CD14-positive monocyte (primary cell): ENCODE measurements at regions not wholly inside any gene's neighbourhood (a gene's known extent, or its start where the extent isn't known, plus 50 kb on each side); places are given as distances from the start of the nearest gene placed in this dataset.

Experiments used
- DNase-seq, 3 donors: peaks; one replicate each; pipeline ENCODE4 v3.0.0-alpha.2; 2011 to 2022
- H2AFZ ChIP-seq: 2 replicates; pipeline ENCODE4 v1.6.0; 2012; ENCODE audit warnings: mild to moderate bottlenecking, low read depth, low read length, inconsistent platforms; ENCODE audit not compliant: insufficient read depth, poor library complexity, severe bottlenecking
- H3K27ac ChIP-seq, 2 donors: 1 replicate in 1 of 2; 2 replicates in 1 of 2; pipeline ENCODE4 v1.5.1; 2012 to 2013; ENCODE audit warnings: low read length in 2 of 2, control low read depth in 1 of 2, inconsistent platforms in 1 of 2, low read depth in 1 of 2, mild to moderate bottlenecking in 1 of 2
- H3K27me3 ChIP-seq, 2 donors: one replicate each; pipeline versions ENCODE4 v1.6.0 to v1.6.1; 2011 to 2013; ENCODE audit warnings: low read length in 2 of 2; ENCODE audit not compliant: control insufficient read depth in 2 of 2, insufficient read depth in 2 of 2
- H3K36me3 ChIP-seq, 2 donors: replicated peaks in 1 of 2; 1 replicate in 1 of 2; 2 replicates in 1 of 2; pipeline versions ENCODE4 v1.5.1 to v1.6.1; 2012 to 2013; ENCODE audit warnings: low read length in 2 of 2, control low read depth in 1 of 2, inconsistent platforms in 1 of 2, mild to moderate bottlenecking in 1 of 2; ENCODE audit not compliant: insufficient read depth in 2 of 2, control insufficient read depth in 1 of 2
- H3K4me1 ChIP-seq, 2 donors: 1 replicate in 1 of 2; 2 replicates in 1 of 2; pipeline versions ENCODE4 v1.5.1 to v1.6.1; 2012 to 2013; ENCODE audit warnings: low read length in 2 of 2, control low read depth in 1 of 2, inconsistent platforms in 1 of 2, mild to moderate bottlenecking in 1 of 2, moderate library complexity in 1 of 2; ENCODE audit not compliant: insufficient read depth in 2 of 2, control insufficient read depth in 1 of 2
- H3K4me2 ChIP-seq: replicated peaks from 2 replicates; pipeline ENCODE3; 2012; ENCODE audit warnings: low read length, moderate library complexity, mild to moderate bottlenecking; ENCODE audit not compliant: poor library complexity, severe bottlenecking; ENCODE audit errors: extremely low read depth
- H3K4me3 ChIP-seq, 3 experiments: fragments of 200-600 bp in 1 of 3; sonication (generic) in 1 of 3; replicated peaks in 1 of 3; 1 replicate in 2 of 3; 2 replicates in 1 of 3; pipeline ENCODE4 v1.5.1; 2011 to 2013; ENCODE audit warnings: low read length in 3 of 3, mild to moderate bottlenecking in 3 of 3, control low read depth in 2 of 3, low read depth in 2 of 3, inconsistent platforms in 1 of 3, moderate library complexity in 1 of 3
- H3K79me2 ChIP-seq: 2 replicates; pipeline ENCODE4 v1.6.0; 2012; ENCODE audit warnings: mild to moderate bottlenecking, control low read depth, inconsistent platforms, low read length, moderate library complexity; ENCODE audit not compliant: insufficient read depth
- H3K9ac ChIP-seq: 2 replicates; pipeline ENCODE4 v1.6.0; 2017; ENCODE audit warnings: low read length, mild to moderate bottlenecking; ENCODE audit not compliant: insufficient read depth, poor library complexity, severe bottlenecking
- H3K9me3 ChIP-seq, 2 donors: replicated peaks in 1 of 2; 1 replicate in 1 of 2; 2 replicates in 1 of 2; pipeline versions ENCODE4 v1.5.1 to v1.6.1; 2012 to 2013; ENCODE audit warnings: low read length in 2 of 2, control low read depth in 1 of 2; ENCODE audit not compliant: control insufficient read depth in 1 of 2, insufficient read depth in 1 of 2
- H4K20me1 ChIP-seq: 2 replicates; pipeline ENCODE4 v1.6.0; 2012; ENCODE audit warnings: mild to moderate bottlenecking, low read length, control low read depth, moderate library complexity; ENCODE audit not compliant: insufficient read depth
- H3K27ac Mint-ChIP-seq, 7 donors: one replicate each; pipeline ENCODE4 v1.8.0; 2020; ENCODE audit warnings: mild to moderate bottlenecking in 7 of 7, mixed read lengths in 7 of 7, moderate library complexity in 6 of 7, inconsistent platforms in 2 of 7
- H3K27me3 Mint-ChIP-seq, 3 donors: one replicate each; pipeline ENCODE4 v1.8.0; 2021 to 2022; ENCODE audit warnings: low read depth in 3 of 3, mild to moderate bottlenecking in 3 of 3, mixed read lengths in 3 of 3, moderate library complexity in 3 of 3, inconsistent platforms in 1 of 3
- H3K36me3 Mint-ChIP-seq, 2 donors: one replicate each; pipeline ENCODE4 v1.8.0; 2020; ENCODE audit warnings: mixed read lengths in 2 of 2, inconsistent platforms in 1 of 2, mild to moderate bottlenecking in 1 of 2
- H3K4me1 Mint-ChIP-seq: one replicate; pipeline ENCODE4 v1.8.0; 2020; ENCODE audit warnings: mild to moderate bottlenecking, mixed read lengths
- H3K4me3 Mint-ChIP-seq, 2 donors: one replicate each; pipeline ENCODE4 v1.8.0; 2020; ENCODE audit warnings: mild to moderate bottlenecking in 2 of 2, mixed read lengths in 2 of 2, moderate library complexity in 1 of 2
- H3K9me3 Mint-ChIP-seq, 7 donors: one replicate each; pipeline ENCODE4 v1.8.0; 2020 to 2022; ENCODE audit warnings: mixed read lengths in 7 of 7, mild to moderate bottlenecking in 6 of 7, moderate library complexity in 6 of 7, inconsistent platforms in 2 of 7
- CTCF ChIP-seq: fragments of 200-600 bp; IDR thresholded peaks from one replicate; pipeline ENCODE4 v1.8.0; 2022; ENCODE audit warnings: antibody characterized with exemption, mild to moderate bottlenecking
- WGBS: methylation state at CpG from one replicate; pipeline ENCODE4 v1.1.5; 2013; ENCODE audit warnings: missing lambda C conversion rate; ENCODE audit not compliant: insufficient coverage; 5-methylcytosine and 5-hydroxymethylcytosine counted together
- intact Hi-C, 2 donors: fragments of 100-400 bp; cut with micrococcal nuclease; formaldehyde crosslinking; loops; one replicate each; pipeline versions ENCODE4 v1.15.0 to v1.15.1; 2023

- Histone ChIP-seq H3K36me3 (no peaks in the 10 kb centered on the region), H3K79me2 (no peaks in the 10 kb centered on the region), H3K9ac (no peak overlapping the region), H3K4me3 (no peak overlapping the region), H3K27me3 (no peaks in the 10 kb centered on the region), H3K27ac (no peak overlapping the region), H3K9me3 (no peaks in the 10 kb centered on the region), H2AFZ (no peak overlapping the region), H4K20me1 (no peaks in the 10 kb centered on the region), H3K4me1 (no peaks in the 10 kb centered on the region), H3K4me2 (no peak overlapping the region)
- no peaks in the 10 kb centered on the region for H3K36me3 Mint-ChIP-seq
- H3K4me3 Mint-ChIP-seq: no peak overlapping the region
- TF ChIP-seq CTCF: no peak
- WGBS: 100% methylated on average over 1 of the region's 4 CpGs
- no peak overlapping the region for H3K27ac Mint-ChIP-seq
- no peaks in the 10 kb centered on the region for H3K27me3 Mint-ChIP-seq
- no peaks in the 10 kb centered on the region for H3K4me1 Mint-ChIP-seq
- peaks cover 0 to 6% (median 0%) of the 10 kb centered on the region in 7 donors for H3K9me3 Mint-ChIP-seq
- no peak for DNase-seq
- intact Hi-C loops: no loop called here
Observed at GRCh38 chrX:86910602-86911311, 606.8 kb upstream of the KLHL4 start.

GRCh38 chrX:86914569-86914968 lies 603.0 kb upstream of the KLHL4 start:
- no peak for DNase-seq
- no peak overlapping the region for H3K9ac ChIP-seq
- no peaks in the 10 kb centered on the region for H4K20me1 ChIP-seq
- peaks cover 0 to 6% (median 0%) of the 10 kb centered on the region in 7 donors for H3K9me3 Mint-ChIP-seq
- no peaks in the 10 kb centered on the region for H3K36me3 Mint-ChIP-seq
- no peak overlapping the region for H2AFZ ChIP-seq
- H3K27me3 ChIP-seq: no peaks in the 10 kb centered on the region
- H3K4me3 ChIP-seq: no peak overlapping the region
- no peak overlapping the region for H3K27ac ChIP-seq
- no peaks in the 10 kb centered on the region for H3K9me3 ChIP-seq
- H3K4me1 Mint-ChIP-seq: no peaks in the 10 kb centered on the region
- H3K4me3 Mint-ChIP-seq: no peak overlapping the region
- no peak overlapping the region for H3K4me2 ChIP-seq
- intact Hi-C loops: no loop called here
- H3K4me1 ChIP-seq: no peaks in the 10 kb centered on the region
- TF ChIP-seq CTCF: no peak
- no peak overlapping the region for H3K27ac Mint-ChIP-seq
- H3K27me3 Mint-ChIP-seq: no peaks in the 10 kb centered on the region
- H3K79me2 ChIP-seq: no peaks in the 10 kb centered on the region
- no CpG with 5 or more reads among the region's 1 CpG for WGBS
- no peaks in the 10 kb centered on the region for H3K36me3 ChIP-seq
